ENCODE measurements at regions not wholly inside any gene's neighbourhood (a gene's known extent, or its start where the extent isn't known, plus 50 kb on each side); places are given as distances from the start of the nearest gene placed in this dataset.

GRCh38 chr12:46944088-46944487, 118.3 kb upstream of the SLC38A4 start:
- TF ChIP-seq CTCF (IDR thresholded peaks at IDR 0.05; ENCODE audit: low read depth, low read length) (no peak), POLR2A (IDR thresholded peaks at IDR 0.05; ENCODE audit: extremely low read depth, insufficient read length) (no peak), MYC (IDR thresholded peaks at IDR 0.05; ENCODE audit: low read depth, low read length) (no peak)
- TF ChIP-seq, protein P1, sequence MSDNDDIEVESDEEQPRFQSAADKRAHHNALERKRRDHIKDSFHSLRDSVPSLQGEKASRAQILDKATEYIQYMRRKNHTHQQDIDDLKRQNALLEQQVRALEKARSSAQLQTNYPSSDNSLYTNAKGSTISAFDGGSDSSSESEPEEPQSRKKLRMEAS (IDR thresholded peaks at IDR 0.05; ENCODE audit: low read depth, low read length): peak; percentile 87

Data from NB4 (cell line).